Heart left ventricle (tissue), 13 donors: ENCODE measurements at regions not wholly inside any gene's neighbourhood (a gene's known extent, or its start where the extent isn't known, plus 50 kb on each side); places are given as distances from the start of the nearest gene placed in this dataset.

Source experiments
- POLR2A ChIP-seq, 2 donors: fragments of 450-650 bp; IDR thresholded peaks; one replicate each; pipeline ENCODE4 v1.6.1; 2017; ENCODE audit warnings: antibody characterized with exemption in 2 of 2, mild to moderate bottlenecking in 2 of 2, moderate library complexity in 2 of 2
- TF ChIP-seq, protein P1 (sequence below), 12 donors: fragments of 200-600 bp; sonication (generic) in 4 of 12; IDR thresholded peaks; one replicate each; pipeline versions ENCODE4 v1.5.0 to v1.8.0; 2018 to 2022; ENCODE audit warnings: antibody characterized with exemption in 12 of 12, mild to moderate bottlenecking in 5 of 12
- donor health status: ischemic (EF 13 %, LVEDD 7.1; RV severe dilation, severe dysfunction).
- donor health status: DM: no; HTN: yes; CAD: no.
- donor health status: DM: no; HTN: no; CAD: no.
- donor health status: ischemic (EF 25% LVEDD 6.9; RV normal size, moderate dysfunction).
- donor health status: ischemic (EF 25% LVEDD 5.7; RV mildly dilated, moderate dysfunction).
- donor health status: ischemic (EF 35%, LVEDD 5.7; RV mildly dilated, moderate dysfunction).
- donor health status: nonischemic (EF 11% LVEDD 7.7; RV severe dilation, severe dysfunction).
- donor health status: DM: yes; HTN: yes; CAD: no.
- donor health status: PGD.
- donor health status: ischemic (EF 29% LVEDD 5.4; RV normal size, mild dysfunction).
- donor health status: nonischemic (EF 23%, LVEDD 6.1; RV moderate dilation, normal function).

DNA sequence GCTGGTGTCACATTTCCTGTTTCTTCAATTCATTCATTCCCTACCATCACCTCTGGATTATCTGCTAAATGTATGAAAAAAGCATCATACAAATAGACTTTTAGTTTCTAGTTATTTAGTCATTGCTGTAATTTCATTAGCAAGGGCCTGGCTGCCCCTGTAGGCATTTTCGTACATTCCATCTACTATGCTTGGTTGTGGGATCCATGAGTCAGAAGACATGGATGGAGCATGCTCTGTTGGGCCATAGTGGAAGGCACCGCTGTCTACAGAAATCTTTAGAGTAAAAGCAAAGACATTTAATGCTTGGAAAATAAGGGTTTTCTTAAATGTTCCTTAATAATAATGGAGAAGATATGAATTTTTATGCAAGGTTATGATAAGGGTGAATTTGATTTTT lies 324.8 kb upstream of the MEIS1 start:
- TF ChIP-seq, protein P1, sequence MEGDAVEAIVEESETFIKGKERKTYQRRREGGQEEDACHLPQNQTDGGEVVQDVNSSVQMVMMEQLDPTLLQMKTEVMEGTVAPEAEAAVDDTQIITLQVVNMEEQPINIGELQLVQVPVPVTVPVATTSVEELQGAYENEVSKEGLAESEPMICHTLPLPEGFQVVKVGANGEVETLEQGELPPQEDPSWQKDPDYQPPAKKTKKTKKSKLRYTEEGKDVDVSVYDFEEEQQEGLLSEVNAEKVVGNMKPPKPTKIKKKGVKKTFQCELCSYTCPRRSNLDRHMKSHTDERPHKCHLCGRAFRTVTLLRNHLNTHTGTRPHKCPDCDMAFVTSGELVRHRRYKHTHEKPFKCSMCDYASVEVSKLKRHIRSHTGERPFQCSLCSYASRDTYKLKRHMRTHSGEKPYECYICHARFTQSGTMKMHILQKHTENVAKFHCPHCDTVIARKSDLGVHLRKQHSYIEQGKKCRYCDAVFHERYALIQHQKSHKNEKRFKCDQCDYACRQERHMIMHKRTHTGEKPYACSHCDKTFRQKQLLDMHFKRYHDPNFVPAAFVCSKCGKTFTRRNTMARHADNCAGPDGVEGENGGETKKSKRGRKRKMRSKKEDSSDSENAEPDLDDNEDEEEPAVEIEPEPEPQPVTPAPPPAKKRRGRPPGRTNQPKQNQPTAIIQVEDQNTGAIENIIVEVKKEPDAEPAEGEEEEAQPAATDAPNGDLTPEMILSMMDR (IDR thresholded peaks at IDR 0.05): no peak
- no peak for TF ChIP-seq POLR2A (IDR thresholded peaks at IDR 0.05)
